GM19025 (cell line): ENCODE measurements at regions not wholly inside any gene's neighbourhood (a gene's known extent, or its start where the extent isn't known, plus 50 kb on each side); places are given as distances from the start of the nearest gene placed in this dataset.

ENCODE experiments used
- ATAC-seq: cut with Tn5 transposase; IDR thresholded peaks from one replicate; pipeline ENCODE4 v1.9.1; 2021; ENCODE audit warnings: mild to moderate bottlenecking, low read depth, moderate library complexity; ENCODE audit not compliant: unreplicated experiment

DNA sequence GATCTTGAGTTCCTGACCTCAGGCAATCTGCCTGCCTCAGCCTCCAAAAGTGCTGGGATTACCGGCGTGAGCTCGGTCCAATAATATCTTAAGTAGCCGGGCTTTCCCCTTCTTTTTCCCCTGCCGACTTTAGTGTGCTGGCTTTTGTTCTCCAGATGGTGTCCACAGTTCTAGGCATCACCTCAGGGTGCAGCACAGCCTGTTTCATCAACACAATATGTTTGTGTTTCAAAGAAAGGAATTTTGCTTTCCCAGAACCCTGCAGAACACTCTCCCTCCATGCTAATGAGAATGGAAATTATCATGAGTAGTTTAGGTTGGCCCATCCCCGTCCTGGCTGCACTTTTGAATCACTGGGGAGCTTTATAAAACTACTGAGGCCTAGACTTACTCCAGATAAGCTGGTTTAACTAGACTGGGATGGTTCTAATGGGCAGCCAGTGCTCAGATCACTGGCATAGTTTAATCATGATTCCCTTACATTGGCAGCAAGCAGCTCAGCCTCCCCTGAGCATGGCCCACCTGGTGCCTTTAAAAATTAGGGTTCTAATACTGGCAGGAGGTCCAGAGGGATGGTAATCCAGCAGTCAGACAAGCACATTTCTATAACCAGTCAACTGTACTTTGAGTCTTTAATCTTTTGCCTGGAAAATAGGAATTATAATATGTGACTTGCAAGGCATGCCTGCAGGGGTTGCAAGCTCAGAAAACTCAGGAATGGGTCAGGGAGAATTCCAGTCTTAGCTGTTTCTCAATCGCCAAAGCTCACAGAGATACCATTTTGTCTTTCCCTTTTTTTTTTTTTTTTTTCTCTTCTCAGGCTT is 127.6 kb upstream of the RASGRP1 start:
- ATAC-seq: no peak

DNA sequence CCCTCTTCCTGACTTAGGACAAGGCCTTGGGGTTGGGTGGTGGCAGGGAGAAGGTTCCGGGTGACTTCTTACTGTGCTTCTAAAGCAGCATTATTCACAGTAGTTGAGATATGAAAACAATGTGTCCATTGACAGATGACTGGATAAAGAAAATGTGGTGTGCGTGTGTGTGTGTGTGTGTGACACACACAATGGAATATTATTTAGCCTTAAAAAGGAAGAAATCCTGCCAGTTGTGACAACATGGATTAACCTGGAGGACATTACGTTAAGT is 128.1 kb upstream of the RASGRP1 start:
- no peak for ATAC-seq

DNA sequence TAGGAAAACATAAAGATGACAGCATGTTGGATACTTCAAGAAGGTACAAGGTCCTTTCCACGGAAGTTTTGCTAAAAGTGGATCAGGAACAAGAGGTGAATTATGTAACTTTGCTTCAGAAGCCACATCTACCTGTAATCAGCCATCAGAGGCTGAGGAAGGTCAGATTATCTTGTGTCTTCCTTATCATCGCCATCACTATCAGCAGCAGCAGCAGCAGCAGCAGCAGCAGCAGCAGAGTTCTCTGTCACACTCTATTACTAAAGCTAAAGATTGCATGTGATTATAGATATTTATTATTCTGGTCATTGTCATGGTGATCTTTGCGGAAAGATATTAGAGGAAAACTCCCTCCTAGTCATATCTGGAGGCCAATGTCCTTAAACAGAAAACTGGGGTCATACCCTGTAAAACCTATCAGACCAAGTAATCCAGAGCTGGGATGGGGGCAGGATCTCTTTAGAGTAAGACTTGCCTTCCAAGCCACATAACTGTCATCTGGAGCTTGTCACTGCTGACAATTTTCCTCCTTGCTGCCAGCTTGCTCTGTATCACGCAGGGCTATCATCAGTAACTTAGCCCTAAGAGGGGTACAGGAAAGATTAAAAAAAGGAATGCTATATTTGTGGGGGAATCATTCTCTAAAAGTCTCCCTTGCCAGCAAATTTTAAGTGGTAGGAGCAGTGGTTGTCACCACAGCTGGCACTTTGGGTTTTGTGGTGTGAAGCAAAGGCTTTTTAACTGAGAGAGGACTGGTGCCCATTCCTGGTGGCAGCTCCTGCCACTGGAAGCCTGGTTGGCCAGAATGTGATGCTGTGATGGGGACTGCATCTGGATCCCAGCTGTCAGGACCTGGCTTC is 130.9 kb upstream of the RASGRP1 start:
- ATAC-seq: no peak

DNA sequence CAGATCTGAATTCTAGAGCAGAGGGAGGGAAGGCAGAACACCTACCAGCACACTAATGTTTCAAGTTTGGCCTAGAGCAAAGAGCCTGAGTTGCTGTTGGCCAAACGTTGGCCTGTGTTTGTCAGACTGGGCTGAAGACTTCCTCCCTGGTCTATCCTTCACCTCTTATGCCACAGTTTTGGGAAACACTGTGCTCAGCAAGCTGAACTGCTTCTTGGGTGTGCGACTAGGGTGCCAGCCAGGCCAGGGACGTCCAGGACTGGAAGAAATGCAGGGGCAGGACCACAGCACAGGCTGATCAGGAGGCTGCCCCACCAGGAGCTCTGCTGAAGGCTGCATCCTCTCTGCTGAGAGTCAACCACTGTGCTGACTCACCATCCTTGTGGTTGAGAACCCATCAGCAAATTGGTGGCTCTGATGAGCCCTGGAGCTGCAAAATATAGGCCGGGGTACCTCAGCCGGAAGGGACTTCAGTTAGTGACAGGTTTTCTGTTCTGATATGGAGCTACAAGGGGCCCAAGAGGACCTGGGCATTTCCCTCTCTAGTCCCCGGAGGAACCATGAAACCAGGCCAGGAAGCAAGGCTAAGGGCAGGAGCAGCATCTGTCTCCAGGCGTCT is 131.6 kb upstream of the RASGRP1 start:
- ATAC-seq: peak; percentile 65

DNA sequence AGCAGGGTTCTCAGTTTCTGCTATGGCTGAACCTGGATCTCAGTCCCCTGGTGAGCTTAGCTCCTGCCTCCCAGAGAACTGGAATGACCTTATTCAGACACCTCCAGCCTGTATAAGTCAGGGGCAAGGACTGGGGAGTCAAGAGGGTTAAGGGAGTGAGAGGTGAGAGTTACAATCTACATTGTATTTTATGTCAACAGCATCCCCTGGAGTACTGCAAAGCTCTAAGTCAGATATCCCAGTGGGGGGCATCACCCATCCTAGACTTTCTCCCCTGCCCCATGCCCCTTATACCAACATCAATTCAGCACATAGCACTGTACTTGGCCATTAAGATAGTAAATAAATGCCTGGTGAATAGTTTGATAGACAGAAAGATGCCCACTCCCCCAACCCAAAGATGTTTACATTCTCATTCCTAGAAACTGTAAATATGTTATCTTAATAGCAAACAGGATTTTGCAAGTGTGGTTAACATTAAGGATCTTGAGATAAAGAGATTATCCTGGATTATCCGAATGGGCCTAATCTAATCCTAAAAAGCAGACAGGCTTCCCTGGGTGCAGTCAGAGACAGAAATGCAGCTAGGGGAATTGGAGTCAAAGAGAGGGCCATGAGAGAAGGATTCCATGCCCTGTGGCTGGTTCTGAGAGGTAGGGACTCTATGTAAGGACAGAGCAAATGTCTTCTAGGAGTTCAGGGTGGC is 132.3 kb upstream of the RASGRP1 start:
- no peak for ATAC-seq

DNA sequence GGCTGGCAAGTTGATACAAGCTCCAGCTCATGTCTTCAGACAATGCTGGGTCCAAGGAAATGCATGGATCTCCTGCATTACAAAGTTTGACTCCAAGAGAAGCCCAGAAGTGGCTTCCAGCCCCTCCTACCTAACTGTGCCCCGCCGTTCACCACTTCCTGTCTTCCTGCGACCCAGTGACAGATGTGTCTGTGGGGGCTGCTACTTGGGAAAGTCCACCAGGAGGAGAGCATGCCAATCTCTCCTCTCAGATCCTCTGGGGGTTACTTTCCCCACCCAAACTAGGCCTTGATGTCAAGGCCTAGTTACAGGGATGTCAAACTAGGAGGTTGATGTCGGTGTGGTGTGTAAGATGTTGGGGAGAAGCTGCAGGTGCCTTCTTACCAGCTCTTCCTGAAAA is 133.6 kb upstream of the RASGRP1 start:
- no peak for ATAC-seq

DNA sequence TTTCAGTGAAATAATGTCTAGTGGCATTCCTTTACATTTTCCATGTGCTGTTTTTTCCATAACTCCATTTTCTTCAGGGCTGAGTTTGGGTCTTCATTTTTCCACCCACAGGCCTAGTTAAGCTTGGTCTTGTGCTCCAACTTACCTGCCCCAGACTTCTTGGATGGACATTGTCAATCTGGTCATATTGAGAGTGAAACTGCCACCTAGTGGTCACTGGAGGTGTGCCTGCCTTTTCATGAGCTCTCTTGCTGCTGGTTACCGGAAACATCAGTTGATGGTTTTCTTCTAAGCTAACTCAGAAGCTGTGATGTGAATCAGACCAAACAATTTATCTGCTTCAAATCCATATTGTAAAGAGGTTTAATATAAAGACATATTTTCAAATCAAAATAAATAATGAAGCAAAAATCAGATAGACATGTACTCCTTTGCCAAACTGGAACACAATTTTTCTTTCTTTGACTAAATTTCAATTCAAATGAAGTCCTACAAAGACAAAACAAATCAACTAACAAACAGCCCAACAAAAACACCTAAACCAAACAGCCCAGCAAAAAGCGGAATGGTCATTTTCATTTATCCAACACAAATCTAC is 135.1 kb upstream of the RASGRP1 start:
- ATAC-seq: peak; percentile 43

DNA sequence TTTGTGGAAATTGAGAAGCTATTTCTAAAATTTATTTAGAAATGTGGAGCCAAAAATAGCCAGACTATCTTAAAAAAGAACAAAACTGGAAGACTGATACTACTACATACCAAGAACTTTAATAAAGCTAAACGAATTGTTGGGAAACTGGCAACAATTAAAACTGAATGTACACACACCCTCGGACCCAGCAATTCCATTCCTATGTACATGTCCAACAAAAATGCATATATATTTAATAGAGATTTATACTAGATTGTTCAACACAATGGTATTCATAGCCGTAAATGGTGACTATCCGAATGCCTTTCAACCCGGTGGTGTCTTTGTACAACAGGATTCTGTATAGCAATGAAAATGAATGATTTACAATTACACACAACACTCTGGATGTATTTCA is 136.5 kb upstream of the RASGRP1 start:
- ATAC-seq: no peak

DNA sequence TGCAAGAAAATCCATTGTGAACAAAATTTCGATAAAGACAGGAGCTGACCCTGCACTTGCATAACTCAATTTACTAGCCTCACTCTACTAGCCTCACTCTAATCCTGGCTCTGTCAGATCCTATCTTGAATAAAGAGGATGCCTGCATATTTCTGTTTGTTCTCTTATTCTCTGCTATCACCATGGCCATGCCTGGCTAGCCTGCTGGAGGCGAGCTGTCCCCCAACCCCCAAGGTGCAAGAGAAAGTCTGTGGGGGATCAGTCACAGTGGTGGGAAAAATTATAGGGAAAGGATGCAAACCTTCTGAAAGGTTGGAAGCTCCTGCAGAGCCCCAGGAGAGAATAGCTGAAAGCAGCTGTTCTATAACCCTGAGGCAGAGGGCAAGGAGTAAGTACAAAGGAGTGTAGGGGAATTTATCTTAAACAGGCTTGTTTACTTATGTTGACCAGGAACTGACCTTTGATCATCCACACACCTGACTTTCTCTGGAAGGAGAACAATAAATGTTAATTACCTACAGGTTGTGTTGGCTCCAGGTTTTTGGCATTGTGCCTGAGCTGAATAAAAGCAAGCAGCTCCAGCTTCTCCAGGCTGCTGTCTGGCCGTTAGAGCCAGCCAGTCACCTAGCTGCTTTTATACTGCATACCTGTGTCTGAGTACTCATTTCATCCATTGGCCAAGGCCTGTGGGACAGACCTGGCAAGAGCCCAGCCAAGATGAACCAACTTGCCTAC is 137.7 kb upstream of the RASGRP1 start:
- no peak for ATAC-seq

DNA sequence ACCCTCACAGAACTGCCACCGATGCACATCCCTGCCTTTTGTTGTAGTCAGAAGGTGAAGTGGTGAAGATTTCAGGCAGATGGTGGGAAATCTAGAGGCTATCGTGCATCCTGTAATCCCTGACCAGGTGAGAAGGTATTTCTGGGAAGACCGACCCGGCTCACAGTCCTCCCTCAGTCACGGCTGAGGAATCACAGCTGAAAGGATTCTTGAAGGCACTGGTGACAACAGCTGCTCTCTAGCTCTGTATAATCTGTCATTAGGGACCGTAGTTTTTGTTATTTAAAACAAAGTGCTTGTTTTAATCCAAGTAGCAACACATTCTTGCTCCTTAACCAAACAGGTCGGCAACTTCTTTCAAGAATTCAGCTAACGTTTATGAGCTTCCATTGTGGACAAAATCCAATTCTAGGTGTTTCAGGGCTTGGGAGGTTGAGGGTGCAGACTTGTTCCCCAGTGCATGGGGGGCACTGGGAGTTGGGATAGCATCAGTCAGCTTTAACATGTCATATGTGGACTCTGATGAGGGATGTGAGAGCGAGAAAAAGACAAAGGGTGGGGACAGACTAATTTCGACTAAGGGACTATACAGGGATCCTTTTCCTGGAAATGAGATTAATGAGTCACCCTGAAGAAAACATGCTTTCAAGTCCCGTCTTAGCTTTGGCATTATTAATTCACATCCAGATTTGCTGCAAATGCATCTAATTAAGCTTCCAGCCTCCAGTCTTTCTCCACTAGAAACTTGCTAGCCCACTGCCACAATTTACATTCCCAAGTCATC is 141.0 kb upstream of the RASGRP1 start:
- no peak for ATAC-seq

DNA sequence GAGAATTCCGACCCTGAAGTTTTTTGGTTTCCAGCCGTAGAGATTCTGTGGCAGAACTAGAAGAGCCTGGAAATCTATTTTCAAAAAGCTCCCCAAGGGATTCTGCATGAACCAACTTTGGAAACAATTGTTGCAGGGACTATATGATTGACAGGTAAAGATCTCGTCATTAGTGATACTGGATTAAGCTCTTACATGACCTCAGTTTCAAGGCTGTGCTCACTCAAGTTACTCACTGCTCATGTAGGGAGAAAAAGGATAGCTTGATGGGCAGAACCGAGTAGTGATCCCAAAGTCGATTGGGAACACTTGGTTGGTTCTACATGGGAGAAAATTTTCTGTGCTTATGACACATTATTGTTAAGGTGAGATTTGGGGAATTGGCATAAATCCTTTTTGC is 142.3 kb upstream of the RASGRP1 start:
- no peak for ATAC-seq

DNA sequence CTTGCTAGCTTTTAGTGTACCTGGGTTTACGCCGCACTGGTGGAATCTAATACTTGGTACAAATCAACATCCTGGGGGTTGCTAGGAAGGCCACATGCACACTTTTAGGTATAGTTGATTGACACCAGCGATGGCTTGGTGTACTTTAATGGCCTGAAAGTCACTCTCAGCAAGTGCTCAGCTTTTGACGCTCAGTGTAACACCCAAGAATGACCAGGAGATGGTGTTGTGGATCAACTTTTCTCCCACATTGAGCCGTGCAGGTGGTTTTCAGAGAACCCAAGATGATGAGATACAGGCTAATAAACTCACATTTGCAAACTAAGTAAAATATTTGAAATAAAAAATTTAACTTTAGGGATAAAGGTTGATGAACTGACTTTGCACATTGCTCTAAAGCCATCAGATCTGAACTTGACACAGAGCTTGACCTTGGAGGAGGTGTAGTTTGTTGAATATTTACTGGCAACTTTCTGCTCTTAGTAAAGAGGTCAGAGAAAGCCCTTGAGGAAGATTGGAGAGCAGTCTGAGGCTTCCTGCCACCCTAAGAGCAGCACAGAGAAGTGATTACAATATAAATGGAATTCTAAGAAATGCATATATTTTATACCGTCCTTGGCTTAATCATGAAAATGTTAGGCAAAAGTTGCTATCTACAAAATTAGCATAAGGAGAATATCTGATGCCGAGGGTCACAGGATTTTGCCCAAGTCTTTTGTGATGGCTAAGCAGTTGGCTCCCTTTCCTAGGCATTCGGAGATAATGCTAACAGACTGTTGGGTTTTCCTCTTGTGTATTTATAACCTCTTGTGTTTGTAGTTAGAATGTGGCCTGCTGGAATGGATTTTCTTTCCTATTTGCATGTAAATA is 143.4 kb upstream of the RASGRP1 start:
- ATAC-seq: no peak

DNA sequence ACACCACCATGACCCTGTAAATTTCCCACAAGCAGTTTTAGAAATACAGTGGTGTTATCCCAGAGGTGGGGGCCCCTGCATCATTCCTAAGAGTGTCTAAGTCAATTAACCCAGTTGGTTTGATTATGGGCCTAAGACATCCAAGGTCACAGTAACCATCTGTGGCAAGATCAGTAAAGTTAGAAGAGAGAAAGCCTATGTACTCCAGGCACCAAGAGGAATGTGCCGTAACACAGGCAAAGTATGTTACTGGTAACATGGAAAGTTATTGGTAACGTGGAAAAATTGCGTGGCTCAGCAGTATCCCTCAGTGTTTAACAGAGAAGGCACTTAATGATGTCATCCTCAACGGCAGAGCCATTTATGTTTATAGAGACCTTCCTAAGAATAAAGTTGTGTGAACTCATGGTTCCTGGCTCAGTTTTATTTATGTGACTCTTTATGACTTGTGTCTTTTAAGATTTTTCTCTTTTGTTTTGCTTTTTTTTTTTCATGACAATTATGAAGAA is 144.1 kb upstream of the RASGRP1 start:
- no peak for ATAC-seq

DNA sequence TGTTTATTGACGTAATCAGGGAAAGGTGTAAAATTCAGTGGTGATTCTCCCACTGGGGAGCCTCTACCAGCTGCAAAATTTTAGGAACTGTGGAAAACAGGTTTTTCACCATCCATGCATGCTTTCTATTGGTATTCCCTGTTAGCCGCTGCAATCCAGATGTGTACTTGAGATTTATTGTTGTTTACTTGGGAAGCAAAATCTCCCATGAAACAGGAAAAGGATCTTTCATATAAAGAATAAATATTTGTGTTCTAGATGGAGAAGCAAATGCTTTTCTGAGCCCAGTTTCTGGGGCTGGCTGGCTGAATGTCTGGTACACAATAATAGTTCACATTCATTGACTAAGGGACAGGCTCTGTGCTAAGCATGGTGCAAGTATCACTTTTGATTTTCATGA is 144.6 kb upstream of the RASGRP1 start:
- ATAC-seq: no peak

DNA sequence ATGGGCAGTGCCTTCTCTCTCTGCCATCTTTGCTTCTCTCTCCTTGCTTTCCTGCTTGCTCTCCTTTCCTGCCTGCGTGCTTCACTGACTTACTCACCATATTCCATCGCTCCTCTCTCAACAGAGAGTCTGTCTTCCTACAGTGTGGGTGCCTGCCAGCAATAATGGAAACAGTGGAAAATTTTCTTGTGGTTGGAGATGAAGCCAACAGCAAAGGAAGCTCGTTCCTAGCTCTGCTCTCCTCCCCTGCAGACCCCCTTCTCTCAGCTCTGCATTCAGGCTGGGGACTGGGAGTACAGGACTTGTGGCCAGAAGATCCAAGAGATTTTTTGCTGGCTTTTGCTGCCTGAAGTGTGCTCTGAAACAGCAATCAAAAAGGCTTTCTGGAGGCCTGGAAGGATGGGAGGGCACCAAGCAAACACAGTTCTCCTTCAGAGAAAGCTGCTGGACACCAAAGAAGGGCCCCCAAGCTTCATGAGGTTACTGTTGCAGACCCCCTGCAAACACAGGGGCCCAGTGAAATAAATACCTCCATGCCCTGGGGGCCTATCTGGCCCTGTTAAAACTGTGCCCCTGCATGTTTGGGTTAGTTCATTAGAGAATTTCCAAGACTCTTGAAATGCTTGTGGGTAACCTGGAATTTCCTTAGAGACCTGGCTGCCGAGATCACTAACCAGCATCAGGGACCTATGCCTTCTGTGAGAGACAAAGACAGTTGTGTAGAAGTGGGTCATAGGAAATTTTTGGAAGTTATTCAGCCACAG is 149.9 kb upstream of the RASGRP1 start:
- no peak for ATAC-seq

DNA sequence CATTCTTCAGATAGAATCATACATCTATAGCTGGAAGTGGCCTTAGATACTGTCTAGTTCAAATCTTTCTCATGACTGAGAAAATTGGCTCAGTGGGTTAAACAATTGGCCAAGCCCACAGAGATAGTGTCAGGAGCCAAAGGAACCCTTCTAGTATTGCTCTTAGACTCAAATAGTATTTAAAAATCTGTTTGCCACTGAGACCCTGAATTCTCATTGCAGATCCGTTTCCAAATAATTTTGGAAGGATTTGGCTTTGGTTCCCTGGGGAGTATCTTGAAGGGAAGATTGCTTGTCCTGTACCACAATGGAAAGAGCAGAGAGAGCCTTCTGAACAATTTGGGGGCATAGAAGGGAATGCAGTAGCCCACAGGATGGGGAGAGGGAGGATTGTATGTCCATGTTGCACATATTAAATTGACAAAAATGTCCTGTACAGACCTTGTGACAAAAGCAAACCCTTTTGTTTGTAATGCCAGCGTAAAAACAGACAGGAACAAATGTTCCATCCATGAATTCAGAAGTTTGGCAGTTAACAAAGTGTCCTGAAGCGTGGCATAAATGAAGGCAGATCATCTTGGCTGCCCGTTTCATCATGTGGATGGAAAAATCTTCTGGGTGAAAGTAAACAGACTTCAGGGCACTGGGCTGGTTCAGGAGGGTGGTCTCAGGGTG is 156.4 kb upstream of the RASGRP1 start:
- ATAC-seq: no peak

DNA sequence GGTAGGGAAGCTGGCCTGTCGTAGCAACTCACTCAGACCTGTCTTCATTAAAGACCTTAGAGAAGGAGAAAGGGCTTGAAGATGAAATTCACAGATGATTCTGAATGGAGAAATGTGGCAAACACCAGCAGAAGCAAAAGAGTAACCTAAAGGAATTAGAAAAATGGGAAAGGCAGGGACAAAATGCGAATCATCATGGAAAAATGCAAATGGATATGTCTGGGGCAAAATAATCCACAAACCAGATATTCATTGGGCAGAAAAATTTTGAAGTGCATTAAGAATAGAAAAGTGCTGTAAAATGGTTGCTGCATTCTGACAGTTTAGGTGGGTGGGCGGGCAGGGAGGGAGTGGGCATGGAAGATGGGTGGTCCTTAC is 156.9 kb upstream of the RASGRP1 start:
- ATAC-seq: no peak
